GM19372 (cell line): ENCODE measurements at regions not wholly inside any gene's neighbourhood (a gene's known extent, or its start where the extent isn't known, plus 50 kb on each side); places are given as distances from the start of the nearest gene placed in this dataset.

Experiments
- ATAC-seq: cut with Tn5 transposase; IDR thresholded peaks from one replicate; pipeline ENCODE4 v1.9.1; 2021; ENCODE audit warnings: mild to moderate bottlenecking, low read depth, moderate library complexity; ENCODE audit not compliant: unreplicated experiment

GRCh38 chr2:212644195-212644837 is 105.7 kb upstream of the ERBB4 start:
- no peak for ATAC-seq

GRCh38 chr2:212640428-212640827 is 101.8 kb upstream of the ERBB4 start:
- no peak for ATAC-seq

GRCh38 chr2:212638694-212639093 is 100.1 kb upstream of the ERBB4 start:
- ATAC-seq: no peak

GRCh38 chr2:212628586-212628985 is 90.0 kb upstream of the ERBB4 start:
- no peak for ATAC-seq

- no peak for ATAC-seq
Measured at GRCh38 chr2:212626371-212626918, 87.8 kb upstream of the ERBB4 start.

- ATAC-seq: no peak
Measured at GRCh38 chr2:212619954-212620353, 81.4 kb upstream of the ERBB4 start.

- ATAC-seq: no peak
Measured at GRCh38 chr2:212618636-212619035, 80.0 kb upstream of the ERBB4 start.

- no peak for ATAC-seq
Measured at GRCh38 chr2:212610872-212611425, 72.3 kb upstream of the ERBB4 start.

GRCh38 chr2:212609479-212609878 is 70.9 kb upstream of the ERBB4 start:
- no peak for ATAC-seq

- no peak for ATAC-seq
Measured at GRCh38 chr2:212607080-212607479, 68.5 kb upstream of the ERBB4 start.

GRCh38 chr2:212606232-212606631 is 67.6 kb upstream of the ERBB4 start:
- no peak for ATAC-seq

- ATAC-seq: no peak
Measured at GRCh38 chr2:212596688-212597087, 58.1 kb upstream of the ERBB4 start.

- no peak for ATAC-seq
Measured at GRCh38 chr2:212596276-212596675, 57.7 kb upstream of the ERBB4 start.

GRCh38 chr2:212595036-212595654 is 56.5 kb upstream of the ERBB4 start:
- ATAC-seq: peak; percentile 66

GRCh38 chr2:212592695-212593094 is 54.1 kb upstream of the ERBB4 start:
- no peak for ATAC-seq
